Esophagus mucosa (tissue), 1 donor: ENCODE measurements at regions not wholly inside any gene's neighbourhood (a gene's known extent, or its start where the extent isn't known, plus 50 kb on each side); places are given as distances from the start of the nearest gene placed in this dataset.
"Not testable (repeated sequence)": the region's sequence is repeated elsewhere in the genome, so short reads cannot be mapped to it uniquely, and the experiment has no call there.

Source experiments
- ATAC-seq: fragments of 200-7000 bp; cut with Tn5 transposase; one replicate; pipeline ENCODE4 v1.9.1; 2020
- donor health status: DM: yes; HTN: yes; CAD: no.

DNA sequence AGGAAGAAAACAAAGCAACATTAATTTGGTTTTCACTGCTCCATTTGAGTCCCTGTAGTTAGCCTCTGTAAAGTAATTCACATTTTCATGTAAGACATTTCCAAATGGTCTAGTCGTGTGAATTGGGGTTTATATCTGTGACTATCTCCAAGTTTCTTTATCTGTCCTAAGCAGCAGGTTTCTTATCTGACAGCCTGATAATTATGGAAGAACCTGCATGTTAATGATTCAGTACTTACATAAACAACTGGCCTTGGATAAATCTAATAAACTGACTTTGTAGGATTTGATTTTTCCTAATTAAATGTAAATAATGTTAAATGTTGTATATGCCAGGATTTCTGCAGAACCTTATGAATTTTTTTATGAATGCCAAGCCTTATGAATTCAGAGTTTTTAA lies 964.9 kb downstream of the NR2F1-AS1 start:
- ATAC-seq: no peak

DNA sequence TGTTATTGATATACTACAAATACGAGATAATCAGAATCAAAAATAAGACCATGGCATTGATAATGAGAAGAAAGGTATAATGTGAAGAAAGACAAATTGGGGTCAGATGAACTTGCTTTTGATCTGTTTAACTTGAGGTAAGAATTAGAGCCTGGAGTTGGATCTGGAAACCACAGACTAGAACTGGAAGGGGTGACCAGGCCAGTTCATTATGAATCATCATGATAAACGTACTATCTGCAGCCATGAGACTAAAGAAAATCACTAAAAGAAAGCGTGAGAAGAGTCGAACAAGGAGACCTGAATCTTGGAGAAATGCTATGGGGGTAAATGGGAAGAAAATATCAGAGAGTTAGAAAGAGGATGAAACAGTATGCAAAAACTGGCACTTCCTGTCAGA lies 967.5 kb downstream of the NR2F1-AS1 start:
- no peak for ATAC-seq

DNA sequence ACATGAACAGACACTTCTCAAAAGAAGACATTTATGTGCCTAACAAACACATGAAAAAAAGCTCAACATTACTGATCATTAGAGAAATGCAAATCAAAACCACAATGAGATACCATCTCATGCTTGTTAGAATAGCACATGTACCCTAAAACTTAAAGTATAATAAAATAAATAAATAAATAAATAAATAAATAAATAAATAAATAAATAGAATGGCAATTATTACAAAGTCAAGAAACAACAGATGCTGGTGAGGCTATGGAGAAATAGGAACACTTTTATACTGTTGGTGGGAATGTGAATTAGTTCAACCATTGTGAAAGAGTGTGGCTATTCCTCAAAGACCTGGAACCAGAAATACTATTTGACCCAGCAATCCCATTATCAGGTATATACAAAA lies 970.6 kb downstream of the NR2F1-AS1 start:
- ATAC-seq: not testable (repeated sequence)

DNA sequence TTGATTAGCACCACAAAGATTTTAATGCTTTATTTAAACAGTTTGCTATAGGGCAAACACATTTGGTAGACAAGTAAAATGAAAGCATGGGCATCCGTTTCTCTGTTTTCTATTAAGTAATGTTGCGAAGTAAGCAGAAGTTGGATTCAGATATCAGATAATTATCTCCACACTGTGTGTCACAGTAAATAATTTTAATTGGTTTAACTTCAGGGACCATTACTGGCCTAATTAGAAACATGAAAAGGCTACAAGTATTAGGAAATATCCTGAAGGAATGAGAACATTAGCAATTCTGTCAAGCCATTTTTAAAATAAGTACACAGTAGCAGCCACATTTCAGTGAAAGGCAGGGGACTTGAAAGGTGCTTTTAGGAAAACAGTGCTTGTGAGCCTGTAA lies 975.4 kb downstream of the NR2F1-AS1 start:
- ATAC-seq: no peak

DNA sequence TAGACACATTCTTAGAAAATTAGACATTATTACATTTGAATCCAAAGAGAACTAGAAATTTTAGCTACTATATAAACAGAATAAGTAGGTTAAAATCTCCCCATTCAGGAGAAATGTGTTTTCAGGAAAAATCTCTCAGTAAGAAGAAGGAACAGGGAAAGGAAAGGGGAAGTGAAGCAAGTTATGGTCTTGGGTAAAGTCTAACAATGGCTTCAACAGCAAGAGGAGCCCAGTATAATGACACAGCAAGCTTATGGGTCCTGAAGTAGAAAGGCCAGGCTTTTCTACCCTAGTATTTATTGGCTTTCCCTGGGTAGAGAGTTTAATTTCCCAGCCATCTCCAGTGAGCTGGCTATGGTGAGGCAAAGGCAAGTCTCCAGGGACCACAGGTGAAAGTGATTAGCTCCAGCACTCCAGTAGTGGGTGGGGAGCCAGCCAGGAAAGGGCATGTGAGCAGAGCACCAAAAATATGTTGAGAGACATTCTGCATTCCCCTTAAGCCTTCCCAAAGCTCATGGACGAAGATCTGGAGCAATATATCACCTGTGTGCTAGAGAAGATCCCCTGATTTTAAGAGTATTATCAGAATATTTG lies 981.7 kb downstream of the NR2F1-AS1 start:
- ATAC-seq: no peak

DNA sequence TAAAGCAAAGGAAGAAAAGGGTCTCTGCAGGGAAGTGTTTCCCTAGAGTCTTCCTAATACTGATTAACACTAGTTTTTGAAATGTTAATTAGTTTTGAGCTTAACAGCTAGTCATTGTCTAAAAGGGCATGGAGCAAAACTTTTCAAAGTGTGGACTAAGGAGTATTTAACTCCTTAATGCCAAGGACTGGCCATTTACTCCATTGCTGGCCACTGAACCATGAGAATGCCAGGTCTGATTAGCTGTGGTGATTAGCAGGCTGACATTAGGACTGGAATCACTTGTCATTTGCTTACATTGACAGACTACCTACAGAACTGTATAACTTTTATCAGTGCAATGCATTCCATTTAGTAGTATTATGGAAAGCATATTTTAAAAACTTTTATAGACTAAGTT lies 987.0 kb downstream of the NR2F1-AS1 start:
- no peak for ATAC-seq

DNA sequence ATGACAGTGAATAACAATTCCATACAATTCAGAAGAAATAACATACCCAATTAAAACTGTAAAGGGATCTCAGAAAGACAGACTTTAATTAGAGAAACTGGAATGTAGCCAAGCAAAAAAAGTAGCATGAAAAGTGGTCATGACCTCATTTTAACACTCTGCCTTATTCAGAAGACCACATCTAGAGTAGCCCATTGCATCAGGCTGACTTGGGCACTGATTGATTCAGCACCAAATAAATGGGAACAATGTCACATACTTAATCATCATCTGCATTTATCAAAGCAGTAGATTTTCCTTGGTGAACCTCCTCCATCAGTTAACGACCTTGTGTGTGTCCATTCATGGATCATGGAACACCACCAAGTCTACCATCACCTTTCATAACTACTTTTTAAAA lies 992.1 kb downstream of the NR2F1-AS1 start:
- ATAC-seq: no peak

DNA sequence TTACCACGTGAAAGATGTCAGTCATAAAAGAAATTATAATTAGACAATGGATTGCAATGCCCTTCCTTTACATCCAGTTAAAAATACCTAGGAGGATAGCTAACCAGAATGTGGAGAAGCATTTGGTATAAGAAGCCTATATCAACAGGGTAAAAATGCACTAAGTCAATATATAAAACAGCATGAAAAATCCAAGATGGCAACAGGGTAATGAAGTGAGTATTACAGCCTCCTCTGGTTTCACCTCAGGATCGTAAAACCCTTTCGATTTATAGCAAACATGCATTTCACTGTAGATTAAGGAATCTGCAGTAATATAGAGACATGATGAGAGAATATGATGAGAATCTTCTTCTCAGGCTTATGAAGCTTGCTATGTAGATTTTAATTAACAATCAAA lies 999.3 kb downstream of the NR2F1-AS1 start:
- no peak for ATAC-seq

DNA sequence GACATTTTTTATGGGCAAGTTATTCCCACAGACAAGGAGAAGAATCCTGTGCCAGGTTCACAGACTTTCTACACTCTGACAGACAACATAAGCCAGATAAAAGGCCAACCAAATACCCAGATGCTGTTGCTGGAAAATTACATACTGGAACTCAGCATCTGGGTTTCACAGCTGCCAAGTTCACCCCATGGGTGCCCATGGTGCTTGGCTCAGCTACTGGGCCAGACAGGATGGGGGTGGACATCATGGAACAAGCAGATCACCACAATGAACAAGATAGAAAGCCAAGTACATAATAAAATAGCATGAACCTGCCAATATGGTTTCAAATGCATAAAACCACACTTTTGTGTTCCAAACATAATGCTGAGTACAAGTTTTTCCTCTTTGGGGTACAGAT lies 999.8 kb downstream of the NR2F1-AS1 start:
- ATAC-seq: no peak

DNA sequence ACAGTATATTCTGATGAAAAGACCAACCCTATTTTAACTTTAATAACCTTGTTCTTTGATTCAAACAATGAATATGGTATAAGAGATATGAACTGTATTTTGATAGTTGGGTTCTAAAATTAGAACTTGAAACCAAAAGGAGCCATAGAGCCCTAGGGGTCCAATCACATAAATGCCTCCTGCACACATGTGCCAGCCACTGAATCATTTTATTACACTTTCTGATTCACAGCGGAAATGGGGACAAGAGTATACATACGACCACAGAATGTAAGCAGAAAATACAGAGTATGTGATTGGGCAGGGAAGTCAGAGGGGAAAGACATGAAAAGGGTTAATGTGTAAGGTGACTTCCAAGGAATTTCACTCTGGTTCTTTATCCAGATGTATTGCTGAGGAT lies 1000.2 kb downstream of the NR2F1-AS1 start:
- no peak for ATAC-seq

DNA sequence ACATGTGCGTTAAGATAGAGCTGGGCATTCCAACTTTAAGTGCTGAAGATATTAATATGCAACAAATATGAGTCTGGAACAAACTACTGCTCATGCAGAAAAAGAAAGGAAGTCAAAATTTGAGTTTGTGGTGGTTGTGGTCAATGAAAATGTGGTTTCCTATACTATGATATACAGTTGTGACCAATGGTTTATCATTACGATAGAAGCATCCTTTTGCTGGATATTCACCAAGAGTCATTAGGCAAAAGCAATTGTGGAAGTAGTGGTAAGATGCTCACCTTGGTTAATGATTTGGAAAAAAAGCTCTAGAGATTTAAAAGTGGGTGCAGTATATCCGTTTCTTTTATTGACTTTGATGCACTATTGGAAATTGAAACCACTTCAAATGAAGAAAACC lies 1007.0 kb downstream of the NR2F1-AS1 start:
- ATAC-seq: no peak

DNA sequence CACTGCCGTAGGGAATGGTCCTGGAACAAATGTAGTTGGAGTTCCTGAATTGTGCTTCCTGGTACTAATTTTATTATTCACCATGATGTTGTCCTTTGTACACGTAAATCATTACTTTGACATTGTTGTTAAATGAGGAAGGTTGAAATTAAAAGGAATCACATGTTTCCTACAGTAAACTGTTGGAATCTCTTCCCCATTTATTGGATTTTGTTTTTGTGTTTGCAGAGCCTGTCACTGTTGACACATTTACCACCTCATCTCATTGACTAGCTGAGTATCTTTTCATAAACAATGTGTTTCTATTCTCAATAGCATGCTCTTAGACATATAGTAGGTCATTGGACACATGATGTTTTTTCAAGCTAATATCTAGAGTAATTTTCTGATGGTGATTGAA lies 1012.5 kb downstream of the NR2F1-AS1 start:
- no peak for ATAC-seq

DNA sequence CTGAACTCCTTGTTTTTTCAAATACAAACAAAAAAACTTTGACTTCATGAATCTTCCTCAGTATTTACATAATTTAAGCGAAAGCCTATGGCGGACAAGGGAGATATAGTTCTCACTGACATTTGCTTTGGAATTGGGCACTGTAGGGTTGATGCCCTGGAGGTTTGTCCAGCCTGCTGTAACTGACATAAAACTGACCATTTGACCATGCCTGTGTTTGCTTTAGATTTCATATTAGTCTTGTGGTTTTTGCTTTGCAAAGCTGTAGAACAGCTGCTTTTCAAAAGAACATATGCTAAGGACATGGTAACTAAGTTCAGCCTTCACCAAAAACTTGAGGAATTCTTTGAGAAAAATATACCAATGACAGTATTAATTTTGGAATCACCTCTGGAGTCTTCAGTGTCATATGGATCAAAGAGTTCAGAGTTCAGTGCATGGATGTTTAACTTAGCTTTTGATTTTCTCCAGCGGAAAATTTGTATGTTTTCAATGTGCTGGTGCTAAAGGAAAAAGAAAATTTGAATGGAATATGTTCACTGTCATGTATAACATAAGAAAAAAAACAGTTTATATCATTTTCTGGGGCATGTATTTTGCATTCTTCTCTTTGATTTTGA lies 1013.1 kb downstream of the NR2F1-AS1 start:
- ATAC-seq: no peak

DNA sequence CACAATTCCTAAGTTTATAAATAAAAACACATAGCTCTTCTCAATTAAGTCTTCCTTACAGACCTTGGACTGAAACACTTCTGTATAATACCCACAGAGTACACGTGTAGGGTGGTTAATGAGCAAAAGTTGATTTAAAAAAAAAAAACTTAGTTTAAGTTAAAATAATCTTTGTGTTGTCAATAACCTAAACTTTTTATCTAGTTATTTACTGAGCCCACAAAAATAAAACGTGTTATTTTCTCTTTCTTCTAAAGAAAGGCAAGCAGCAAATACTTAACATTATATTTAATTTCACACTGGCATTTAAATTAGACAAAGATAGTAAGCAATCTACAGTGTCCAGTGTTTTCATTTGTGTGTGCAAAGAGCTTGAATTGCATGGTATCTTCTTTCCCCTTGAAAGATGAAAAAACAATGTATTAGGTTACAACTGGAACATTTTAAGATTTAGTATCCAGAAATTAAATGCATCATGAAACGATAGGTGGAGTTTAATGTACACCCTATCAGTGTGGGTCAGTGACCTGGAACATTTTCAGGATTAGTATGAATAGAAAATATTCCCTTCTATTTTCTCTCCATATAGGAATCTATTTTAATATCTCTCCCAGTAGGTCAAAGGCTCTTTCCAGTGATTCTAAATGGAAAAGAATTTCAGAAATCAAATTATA lies 1014.8 kb downstream of the NR2F1-AS1 start:
- ATAC-seq: no peak

DNA sequence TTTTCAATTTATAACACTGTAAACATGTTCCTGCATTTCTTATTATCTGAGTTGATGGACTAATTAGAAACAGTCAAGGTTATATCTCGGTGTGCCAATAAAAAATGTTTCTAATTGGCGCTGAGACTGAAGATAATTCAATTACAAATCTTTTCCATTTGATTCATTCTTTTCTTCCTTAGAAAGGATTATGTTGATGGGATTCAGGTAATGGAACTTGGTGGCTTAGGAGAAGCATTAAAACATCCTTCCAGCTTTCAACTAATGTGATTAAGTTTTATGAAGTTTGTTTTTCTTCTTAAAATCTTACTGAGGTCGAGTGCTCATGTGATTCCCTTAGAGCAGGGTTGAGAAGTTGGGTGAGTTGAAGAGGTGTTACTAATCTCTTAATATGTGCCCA lies 1015.3 kb downstream of the NR2F1-AS1 start:
- no peak for ATAC-seq

DNA sequence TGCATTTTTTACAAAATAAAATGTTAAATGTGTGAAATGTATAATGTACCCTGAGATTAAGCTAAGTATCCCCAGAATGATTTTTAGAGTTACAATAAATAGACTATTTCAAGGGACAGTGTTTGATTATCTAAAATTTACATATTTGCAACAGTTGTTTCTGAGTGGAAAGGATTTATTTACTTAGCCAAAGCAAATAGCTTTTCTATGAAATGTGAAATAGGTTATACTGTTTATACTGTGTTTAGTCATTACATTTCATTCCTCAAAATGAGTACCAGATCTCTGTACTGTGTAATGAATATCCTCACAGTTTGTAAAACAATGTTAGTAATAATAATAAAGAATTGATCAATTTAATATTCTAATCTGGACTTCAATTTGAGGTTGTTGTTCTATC lies 1019.0 kb downstream of the NR2F1-AS1 start:
- no peak for ATAC-seq

DNA sequence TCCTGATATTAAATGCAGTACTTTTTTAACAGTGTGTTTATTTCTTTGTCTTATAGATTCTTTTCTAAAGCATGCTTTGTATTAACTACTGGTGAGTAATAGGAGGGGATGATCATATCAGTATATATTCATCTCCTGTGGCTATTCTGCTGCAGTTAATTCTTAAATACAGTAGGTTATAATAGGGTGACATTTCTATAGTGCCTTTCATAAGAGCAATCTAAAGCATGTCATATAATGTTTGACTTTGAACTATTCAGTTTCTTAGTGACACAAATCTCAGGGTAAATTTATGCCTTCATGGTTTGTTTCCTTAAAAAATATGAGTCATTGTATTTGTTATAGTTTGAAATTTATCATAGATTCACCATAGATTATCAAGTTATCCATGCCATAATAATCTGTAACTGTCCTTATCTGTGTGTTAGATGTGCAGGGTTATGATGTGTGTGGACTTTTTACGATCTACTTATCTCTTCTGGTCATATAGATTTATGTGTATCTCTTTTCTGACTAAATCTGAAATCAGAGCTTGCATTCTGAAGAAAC lies 1019.5 kb downstream of the NR2F1-AS1 start:
- no peak for ATAC-seq

DNA sequence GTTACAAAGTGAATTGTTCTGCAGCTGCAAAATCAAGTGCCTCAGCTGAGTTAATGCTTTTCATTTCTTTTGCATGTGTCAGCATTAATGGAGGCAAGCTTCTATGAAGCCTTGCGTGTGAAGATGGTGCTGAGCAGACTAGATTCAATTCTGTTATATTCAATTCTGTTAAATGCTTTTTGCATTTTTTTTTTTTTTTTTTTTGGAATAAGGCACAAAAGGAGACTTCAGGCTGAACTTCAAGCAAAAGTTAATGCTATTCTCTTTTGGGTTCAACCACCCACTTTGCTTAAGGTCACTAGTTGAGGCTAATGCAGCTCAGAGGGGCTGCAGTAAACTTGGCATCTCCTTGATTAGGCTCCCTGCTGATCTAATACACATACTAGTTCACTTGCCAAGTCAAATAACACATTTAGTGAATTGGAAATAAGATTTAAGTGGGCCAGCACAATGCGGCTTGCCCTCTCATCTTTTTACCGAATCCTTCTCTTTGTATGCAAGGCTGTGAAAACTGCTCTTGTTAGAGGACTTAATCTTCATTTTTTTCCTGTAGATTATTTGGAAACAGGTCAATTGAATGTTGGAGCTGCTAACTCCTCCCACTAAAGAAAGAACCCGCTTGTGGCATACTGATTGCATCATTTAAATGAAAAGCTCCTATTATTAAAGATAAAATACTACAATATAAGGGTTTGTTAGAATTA lies 1020.2 kb downstream of the NR2F1-AS1 start:
- no peak for ATAC-seq

DNA sequence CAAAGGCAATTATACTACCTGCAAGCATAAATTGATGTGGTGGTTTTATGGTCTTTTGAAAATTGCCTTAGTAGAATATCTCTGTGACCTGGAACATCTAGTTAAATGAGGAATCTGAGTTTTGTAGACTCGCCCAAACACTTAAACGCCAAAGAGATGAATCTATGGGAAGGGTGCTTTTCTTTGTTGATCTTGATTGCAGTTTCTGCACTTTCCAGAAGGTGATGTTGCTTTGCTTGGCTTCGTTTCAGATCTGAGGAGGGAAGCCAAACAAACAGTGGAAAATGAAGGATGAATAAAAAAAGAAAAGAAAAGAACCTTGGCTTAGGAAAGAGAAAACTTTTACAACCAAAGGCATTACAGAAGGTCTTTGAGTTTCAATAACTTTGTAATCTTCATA lies 1021.2 kb downstream of the NR2F1-AS1 start:
- no peak for ATAC-seq

DNA sequence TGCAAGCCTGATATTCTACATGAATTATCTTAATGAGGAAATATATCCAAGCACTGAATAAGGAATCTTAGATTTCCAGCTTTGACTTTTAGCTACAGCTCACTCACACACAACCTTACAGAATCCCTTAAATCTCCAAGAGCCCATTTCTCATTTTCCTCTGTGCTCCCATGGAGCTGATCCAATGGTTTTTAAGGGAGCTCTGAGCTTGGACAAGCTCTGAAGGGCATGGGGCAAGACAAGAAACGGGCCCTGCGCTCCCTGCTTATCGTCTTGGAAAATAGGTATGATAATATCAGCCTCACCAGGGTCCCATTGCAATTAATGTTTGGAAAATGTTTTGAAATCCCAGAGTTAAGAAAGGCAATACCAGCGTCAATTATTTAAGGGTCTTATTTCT lies 1021.7 kb downstream of the NR2F1-AS1 start:
- ATAC-seq: no peak

DNA sequence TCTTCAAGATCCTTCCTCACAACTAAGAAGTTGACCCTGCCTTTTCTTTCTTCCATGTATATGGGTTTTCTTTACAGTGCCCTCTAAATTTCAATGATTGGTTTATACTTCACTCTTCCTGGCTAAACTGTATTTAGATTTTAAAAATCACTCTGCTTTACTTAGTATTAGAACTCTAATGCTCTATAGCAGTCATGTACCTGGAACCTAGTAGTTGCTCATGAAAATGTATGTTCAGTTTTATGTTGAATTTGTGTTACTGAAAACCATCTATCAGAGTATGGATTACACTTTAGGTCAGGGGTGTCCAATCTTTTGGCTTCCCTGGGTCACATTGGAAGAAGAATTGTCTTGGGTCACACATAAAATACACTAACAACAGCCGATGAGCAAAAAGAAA lies 1024.3 kb downstream of the NR2F1-AS1 start:
- ATAC-seq: no peak

DNA sequence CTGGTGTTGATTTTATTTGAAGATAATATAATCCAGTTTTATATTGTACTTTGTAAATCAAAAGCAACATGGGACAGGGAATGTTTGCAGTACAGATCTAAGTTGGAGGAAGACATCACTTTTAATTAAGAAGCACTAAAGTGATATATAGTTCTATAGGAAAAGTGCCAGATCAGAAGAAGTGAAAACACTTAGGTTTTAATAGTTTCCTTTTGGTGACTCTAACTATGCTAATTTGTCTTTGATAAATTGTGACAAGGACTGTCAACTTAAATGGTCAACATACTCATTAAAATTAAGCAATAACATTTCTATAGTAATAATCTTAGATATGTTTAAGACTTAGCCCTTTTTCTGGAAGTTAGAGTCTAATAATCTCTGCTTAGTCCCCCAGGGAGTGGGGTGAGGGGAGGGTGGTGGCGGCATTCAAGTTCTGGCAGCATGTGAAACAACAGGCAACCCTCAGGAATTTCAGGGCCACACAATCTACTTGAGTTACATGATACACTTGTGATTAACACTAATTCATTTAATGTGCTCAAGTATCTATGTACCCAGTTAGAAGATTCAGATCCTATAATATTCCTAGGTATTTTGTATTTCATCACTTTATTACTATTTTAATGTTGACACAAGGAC lies 1026.5 kb downstream of the NR2F1-AS1 start:
- no peak for ATAC-seq

DNA sequence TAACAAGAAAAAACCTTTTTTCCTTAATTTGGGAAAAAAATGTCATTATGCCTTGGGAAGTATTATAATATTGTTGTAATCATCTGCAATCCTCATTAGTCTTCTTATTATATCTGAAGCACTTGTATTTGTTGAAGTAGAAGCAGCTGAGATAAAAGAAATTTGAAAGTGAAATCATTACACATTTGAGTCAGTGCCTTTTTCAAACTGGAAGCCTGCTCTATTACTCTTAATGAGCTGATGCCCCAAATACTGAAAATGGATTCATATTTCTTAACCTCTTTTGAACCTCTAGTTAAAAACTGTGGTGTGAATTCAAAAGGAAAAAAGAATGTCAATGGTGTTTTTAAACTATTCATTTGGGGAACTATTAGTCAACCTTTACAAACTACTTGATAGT lies 1027.7 kb downstream of the NR2F1-AS1 start:
- ATAC-seq: no peak
